Natural killer cell (primary cell): ENCODE measurements at regions not wholly inside any gene's neighbourhood (a gene's known extent, or its start where the extent isn't known, plus 50 kb on each side); places are given as distances from the start of the nearest gene placed in this dataset.

Source experiments
- ATAC-seq, 3 donors: fragments of 150-1000 bp in 2 of 3; fragments of 200-7000 bp in 1 of 3; cut with Tn5 transposase; 1 replicate in 1 of 3; 2 replicates in 2 of 3; pipeline ENCODE4 v1.10.0; 2021; ENCODE audit warnings: mild to moderate bottlenecking in 2 of 3, moderate library complexity in 2 of 3
- DNase-seq, 2 donors: peaks; one replicate each; pipeline versions ENCODE4 v3.0.0 to v3.0.0-alpha.2; 2013 to 2021; ENCODE audit warnings: mixed read lengths in 1 of 2
- H3K27ac ChIP-seq: one replicate; pipeline ENCODE4 v1.5.1; 2013; ENCODE audit warnings: mild to moderate bottlenecking, low read length
- H3K27me3 ChIP-seq: one replicate; pipeline ENCODE4 v1.6.1; 2013; ENCODE audit warnings: low read length; ENCODE audit not compliant: control insufficient read depth, insufficient read depth
- H3K36me3 ChIP-seq: one replicate; pipeline ENCODE4 v1.6.1; 2013; ENCODE audit warnings: low read length; ENCODE audit not compliant: control insufficient read depth, insufficient read depth
- H3K4me1 ChIP-seq: one replicate; pipeline ENCODE4 v1.6.1; 2013; ENCODE audit warnings: low read length; ENCODE audit not compliant: control insufficient read depth, insufficient read depth
- H3K4me3 ChIP-seq: one replicate; pipeline ENCODE4 v1.5.1; 2013; ENCODE audit warnings: low read length
- H3K9me3 ChIP-seq: one replicate; pipeline ENCODE4 v1.6.1; 2013; ENCODE audit warnings: low read length; ENCODE audit not compliant: control insufficient read depth, insufficient read depth
- H3K27ac Mint-ChIP-seq, 2 donors: one replicate each; pipeline ENCODE4 v1.8.0; 2022; ENCODE audit warnings: mild to moderate bottlenecking in 2 of 2, mixed read lengths in 2 of 2, moderate library complexity in 1 of 2
- H3K27me3 Mint-ChIP-seq, 2 donors: one replicate each; pipeline ENCODE4 v1.8.0; 2022; ENCODE audit warnings: low read depth in 2 of 2, mixed read lengths in 2 of 2
- H3K36me3 Mint-ChIP-seq: one replicate; pipeline ENCODE4 v1.8.0; 2022; ENCODE audit warnings: mixed read lengths
- H3K4me1 Mint-ChIP-seq, 2 donors: one replicate each; pipeline ENCODE4 v1.8.0; 2022; ENCODE audit warnings: mixed read lengths in 2 of 2
- H3K4me3 Mint-ChIP-seq: one replicate; pipeline ENCODE4 v1.8.0; 2022; ENCODE audit warnings: mild to moderate bottlenecking, moderate library complexity, mixed read lengths
- H3K9me3 Mint-ChIP-seq, 2 donors: one replicate each; pipeline ENCODE4 v1.8.0; 2022; ENCODE audit warnings: mixed read lengths in 2 of 2
- WGBS: methylation state at CpG from one replicate; pipeline ENCODE4 v1.1.7; 2013; ENCODE audit warnings: missing lambda C conversion rate; ENCODE audit not compliant: insufficient coverage; 5-methylcytosine and 5-hydroxymethylcytosine counted together
- intact Hi-C: fragments of 100-400 bp; cut with micrococcal nuclease; formaldehyde crosslinking; loops from one replicate; pipeline ENCODE4 v1.14.2; 2022
- TF ChIP-seq, protein P1 (sequence below): fragments of 200-600 bp; IDR thresholded peaks from one replicate; pipeline ENCODE4 v1.8.0; 2022; ENCODE audit warnings: antibody characterized with exemption

GRCh38 chr7:4394736-4395135, 287.4 kb upstream of the FOXK1 start:
- ATAC-seq = no peak
- DNase-seq = no peak
- H3K27me3 ChIP-seq = no peaks in the 10 kb centered on the region
- H3K4me1 Mint-ChIP-seq = no peaks in the 10 kb centered on the region
- TF ChIP-seq, protein P1, sequence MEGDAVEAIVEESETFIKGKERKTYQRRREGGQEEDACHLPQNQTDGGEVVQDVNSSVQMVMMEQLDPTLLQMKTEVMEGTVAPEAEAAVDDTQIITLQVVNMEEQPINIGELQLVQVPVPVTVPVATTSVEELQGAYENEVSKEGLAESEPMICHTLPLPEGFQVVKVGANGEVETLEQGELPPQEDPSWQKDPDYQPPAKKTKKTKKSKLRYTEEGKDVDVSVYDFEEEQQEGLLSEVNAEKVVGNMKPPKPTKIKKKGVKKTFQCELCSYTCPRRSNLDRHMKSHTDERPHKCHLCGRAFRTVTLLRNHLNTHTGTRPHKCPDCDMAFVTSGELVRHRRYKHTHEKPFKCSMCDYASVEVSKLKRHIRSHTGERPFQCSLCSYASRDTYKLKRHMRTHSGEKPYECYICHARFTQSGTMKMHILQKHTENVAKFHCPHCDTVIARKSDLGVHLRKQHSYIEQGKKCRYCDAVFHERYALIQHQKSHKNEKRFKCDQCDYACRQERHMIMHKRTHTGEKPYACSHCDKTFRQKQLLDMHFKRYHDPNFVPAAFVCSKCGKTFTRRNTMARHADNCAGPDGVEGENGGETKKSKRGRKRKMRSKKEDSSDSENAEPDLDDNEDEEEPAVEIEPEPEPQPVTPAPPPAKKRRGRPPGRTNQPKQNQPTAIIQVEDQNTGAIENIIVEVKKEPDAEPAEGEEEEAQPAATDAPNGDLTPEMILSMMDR = no peak
- H3K4me3 ChIP-seq = no peak overlapping the region
- 78% methylated on average over 5 of the region's 5 CpGs for WGBS
- H3K36me3 ChIP-seq = no peaks in the 10 kb centered on the region
- H3K27ac Mint-ChIP-seq = no peak overlapping the region
- no peaks in the 10 kb centered on the region for H3K36me3 Mint-ChIP-seq
- intact Hi-C loops = no loop called here
- no peak overlapping the region for H3K27ac ChIP-seq
- H3K9me3 Mint-ChIP-seq = peaks cover 0 to 3% of the 10 kb centered on the region in 2 donors
- H3K4me1 ChIP-seq = no peaks in the 10 kb centered on the region
- peaks cover 6 to 8% of the 10 kb centered on the region in 2 donors for H3K27me3 Mint-ChIP-seq
- H3K4me3 Mint-ChIP-seq = no peak overlapping the region
- no peaks in the 10 kb centered on the region for H3K9me3 ChIP-seq

GRCh38 chr7:4399121-4399520, 283.0 kb upstream of the FOXK1 start:
- H3K27me3 Mint-ChIP-seq = peaks cover 11 to 12% of the 10 kb centered on the region in 2 donors

DNA sequence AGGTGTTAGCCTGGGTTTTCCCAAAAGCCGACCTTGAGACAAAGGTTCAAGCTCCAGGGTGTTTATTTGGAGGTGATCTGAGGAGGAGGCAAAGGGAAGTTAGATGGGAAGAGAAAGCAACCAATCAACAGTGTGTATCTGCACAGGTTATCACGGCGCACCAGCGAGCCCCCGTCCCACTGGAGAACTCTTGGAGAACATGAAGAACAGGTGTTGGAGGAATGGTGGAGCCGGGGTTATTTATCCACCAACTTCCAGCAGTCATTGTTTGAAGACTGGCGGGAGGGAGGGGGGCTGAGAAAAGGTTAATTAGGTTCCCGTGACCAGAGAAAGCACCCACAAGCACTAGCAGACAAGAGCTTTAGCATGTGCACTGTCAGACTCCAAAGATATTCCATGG, 282.5 kb upstream of the FOXK1 start:
- Histone ChIP-seq H3K36me3 (no peaks in the 10 kb centered on the region), H3K27ac (no peak overlapping the region), H3K4me1 (no peaks in the 10 kb centered on the region), H3K27me3 (peaks cover 3% of the 10 kb centered on the region), H3K4me3 (no peak overlapping the region), H3K9me3 (no peaks in the 10 kb centered on the region)
- TF ChIP-seq, protein P1 = no peak
- H3K9me3 Mint-ChIP-seq = peaks cover 2 to 3% of the 10 kb centered on the region in 2 donors
- no peak for DNase-seq
- 91% methylated on average over 8 of the region's 8 CpGs for WGBS
- intact Hi-C loops = no loop called here
- H3K36me3 Mint-ChIP-seq = no peaks in the 10 kb centered on the region
- peaks cover 13 to 17% of the 10 kb centered on the region in 2 donors for H3K27me3 Mint-ChIP-seq
- H3K27ac Mint-ChIP-seq = no peak overlapping the region
- H3K4me3 Mint-ChIP-seq = no peak overlapping the region
- ATAC-seq = no peak
- no peaks in the 10 kb centered on the region for H3K4me1 Mint-ChIP-seq

More at GRCh38 chr7:4399121-4399520, 283.0 kb upstream of the FOXK1 start:
- no peaks in the 10 kb centered on the region for H3K36me3 ChIP-seq
- H3K4me1 ChIP-seq = no peaks in the 10 kb centered on the region
- H3K27ac ChIP-seq = no peak overlapping the region
- 91% methylated on average over 4 of the region's 4 CpGs for WGBS
- DNase-seq = no peak
- peaks cover 3% of the 10 kb centered on the region for H3K27me3 ChIP-seq
- Mint-ChIP-seq H3K4me1 (no peaks in the 10 kb centered on the region), H3K4me3 (no peak overlapping the region), H3K36me3 (no peaks in the 10 kb centered on the region), H3K9me3 (peaks cover 0 to 3% of the 10 kb centered on the region in 2 donors), H3K27ac (no peak overlapping the region)
- no peaks in the 10 kb centered on the region for H3K9me3 ChIP-seq
- intact Hi-C loops = no loop called here
- no peak for ATAC-seq
- no peak overlapping the region for H3K4me3 ChIP-seq
- TF ChIP-seq, protein P1 = no peak

DNA sequence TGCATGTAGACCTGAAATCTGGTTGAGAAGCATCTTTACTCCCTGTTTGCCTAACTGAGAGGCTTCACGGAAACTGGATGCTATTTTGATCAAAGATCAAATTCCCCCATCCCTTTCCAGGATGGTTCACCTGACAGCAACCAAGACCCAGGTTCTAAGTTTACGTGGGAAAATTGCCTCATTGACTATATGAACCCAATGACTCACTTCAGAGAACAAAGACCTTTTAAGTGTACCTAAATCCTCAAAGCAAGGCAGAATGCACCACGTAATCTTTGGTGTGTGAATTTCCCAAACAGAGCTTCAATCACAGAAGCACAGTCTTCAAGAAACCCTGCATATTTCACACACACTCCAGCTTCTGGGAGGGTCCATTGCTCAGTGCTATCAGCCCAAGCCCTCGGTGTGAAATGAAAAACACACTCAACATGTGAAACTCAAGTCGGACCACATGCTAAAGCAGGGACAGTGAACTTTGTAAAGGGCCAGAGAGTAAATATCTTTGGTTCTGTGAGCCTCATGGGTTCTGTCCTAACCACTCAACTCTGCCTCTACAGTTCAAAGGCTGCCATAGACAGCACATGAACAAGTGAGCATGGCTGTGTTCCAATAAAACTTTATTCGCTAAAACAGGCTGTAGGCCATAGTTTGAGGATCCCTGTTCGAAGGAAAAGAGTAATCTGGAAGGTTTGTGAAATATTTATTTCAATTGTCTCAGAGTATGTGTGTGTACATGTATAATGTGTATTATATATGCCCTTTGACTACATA, 275.6 kb upstream of the FOXK1 start:
- Histone ChIP-seq H3K9me3 (no peaks in the 10 kb centered on the region), H3K4me1 (no peaks in the 10 kb centered on the region), H3K36me3 (no peaks in the 10 kb centered on the region), H3K27me3 (peaks cover 3% of the 10 kb centered on the region), H3K27ac (no peak overlapping the region), H3K4me3 (no peak overlapping the region)
- peaks cover 12 to 14% of the 10 kb centered on the region in 2 donors for H3K27me3 Mint-ChIP-seq
- no peaks in the 10 kb centered on the region for H3K4me1 Mint-ChIP-seq
- H3K27ac Mint-ChIP-seq = no peak overlapping the region
- no peaks in the 10 kb centered on the region for H3K36me3 Mint-ChIP-seq
- intact Hi-C loops = no loop called here
- 85% methylated on average over 7 of the region's 7 CpGs for WGBS
- no peak overlapping the region for H3K4me3 Mint-ChIP-seq
- peaks cover 0 to 2% of the 10 kb centered on the region in 2 donors for H3K9me3 Mint-ChIP-seq
- ATAC-seq (no peak), DNase-seq (no peak)
- TF ChIP-seq, protein P1 = no peak
